Memory B cell (primary cell): ENCODE measurements at regions not wholly inside any gene's neighbourhood (a gene's known extent, or its start where the extent isn't known, plus 50 kb on each side); places are given as distances from the start of the nearest gene placed in this dataset.

Experiments used
- ATAC-seq: fragments of 150-1000 bp; cut with Tn5 transposase; 2 replicates; pipeline ENCODE4 v1.10.0; 2021; ENCODE audit warnings: low read depth, mild to moderate bottlenecking, moderate library complexity
- DNase-seq, 2 donors: peaks; one replicate each; pipeline ENCODE4 v3.0.0; 2022; ENCODE audit warnings: low spot score in 2 of 2
- H3K27ac Mint-ChIP-seq: one replicate; pipeline ENCODE4 v1.8.0; 2022; ENCODE audit warnings: mild to moderate bottlenecking, moderate library complexity, mixed read lengths
- H3K27me3 Mint-ChIP-seq: one replicate; pipeline ENCODE4 v1.8.0; 2022; ENCODE audit warnings: mixed read lengths
- H3K36me3 Mint-ChIP-seq: one replicate; pipeline ENCODE4 v1.8.0; 2022; ENCODE audit warnings: mild to moderate bottlenecking, mixed read lengths
- H3K4me1 Mint-ChIP-seq: one replicate; pipeline ENCODE4 v1.8.0; 2022; ENCODE audit warnings: mixed read lengths
- H3K4me3 Mint-ChIP-seq: one replicate; pipeline ENCODE4 v1.8.0; 2022; ENCODE audit warnings: mild to moderate bottlenecking, moderate library complexity, mixed read lengths
- H3K9me3 Mint-ChIP-seq: one replicate; pipeline ENCODE4 v1.8.0; 2022; ENCODE audit warnings: mixed read lengths

GRCh38 chr4:128521648-128522111 lies 234.1 kb upstream of the PGRMC2 start:
- H3K4me3 Mint-ChIP-seq, result no peak overlapping the region
- H3K27me3 Mint-ChIP-seq, result peaks cover 14% of the 10 kb centered on the region
- no peak overlapping the region for H3K27ac Mint-ChIP-seq
- DNase-seq (no peak), ATAC-seq (no peak)
- no peaks in the 10 kb centered on the region for H3K36me3 Mint-ChIP-seq
- H3K9me3 Mint-ChIP-seq, result no peaks in the 10 kb centered on the region
- H3K4me1 Mint-ChIP-seq, result peaks cover 3% of the 10 kb centered on the region

GRCh38 chr4:128521156-128521555 lies 233.5 kb upstream of the PGRMC2 start:
- no peak overlapping the region for H3K27ac Mint-ChIP-seq

GRCh38 chr4:128519163-128519830 lies 231.7 kb upstream of the PGRMC2 start:
- peaks cover 1% of the 10 kb centered on the region for H3K9me3 Mint-ChIP-seq
- H3K4me3 Mint-ChIP-seq, result no peak overlapping the region
- no peaks in the 10 kb centered on the region for H3K36me3 Mint-ChIP-seq
- no peaks in the 10 kb centered on the region for H3K4me1 Mint-ChIP-seq
- no peak overlapping the region for H3K27ac Mint-ChIP-seq
- DNase-seq, result no peak
- H3K27me3 Mint-ChIP-seq, result peaks cover 10% of the 10 kb centered on the region
- no peak for ATAC-seq

More at GRCh38 chr4:128521156-128521555, 233.5 kb upstream of the PGRMC2 start:
- Mint-ChIP-seq H3K4me1 (peaks cover 3% of the 10 kb centered on the region), H3K9me3 (no peaks in the 10 kb centered on the region), H3K36me3 (no peaks in the 10 kb centered on the region), H3K27me3 (peaks cover 14% of the 10 kb centered on the region), H3K4me3 (no peak overlapping the region)
- DNase-seq (no peak), ATAC-seq (no peak)

GRCh38 chr4:128517739-128518510 lies 230.3 kb upstream of the PGRMC2 start:
- Mint-ChIP-seq H3K4me3 (no peak overlapping the region), H3K36me3 (no peaks in the 10 kb centered on the region), H3K27me3 (peaks cover 10% of the 10 kb centered on the region), H3K4me1 (no peaks in the 10 kb centered on the region), H3K27ac (no peak overlapping the region), H3K9me3 (peaks cover 1% of the 10 kb centered on the region)
- no peak for ATAC-seq
- no peak for DNase-seq

GRCh38 chr4:128517096-128517738 lies 229.6 kb upstream of the PGRMC2 start:
- H3K27ac Mint-ChIP-seq, result no peak overlapping the region
- no peaks in the 10 kb centered on the region for H3K36me3 Mint-ChIP-seq
- peaks cover 7% of the 10 kb centered on the region for H3K27me3 Mint-ChIP-seq
- no peak for ATAC-seq
- peaks cover 1% of the 10 kb centered on the region for H3K9me3 Mint-ChIP-seq
- DNase-seq, result no peak
- no peaks in the 10 kb centered on the region for H3K4me1 Mint-ChIP-seq
- no peak overlapping the region for H3K4me3 Mint-ChIP-seq

- no peak overlapping the region for H3K4me3 Mint-ChIP-seq
- DNase-seq, result no peak
- H3K9me3 Mint-ChIP-seq, result peaks cover 1% of the 10 kb centered on the region
- peaks cover 5% of the 10 kb centered on the region for H3K27me3 Mint-ChIP-seq
- no peaks in the 10 kb centered on the region for H3K4me1 Mint-ChIP-seq
- no peak for ATAC-seq
- H3K36me3 Mint-ChIP-seq, result no peaks in the 10 kb centered on the region
- H3K27ac Mint-ChIP-seq, result no peak overlapping the region
Measured at GRCh38 chr4:128516301-128516969, 228.8 kb upstream of the PGRMC2 start.

GRCh38 chr4:128513664-128514484 lies 226.3 kb upstream of the PGRMC2 start:
- Mint-ChIP-seq H3K27me3 (peaks cover 2% of the 10 kb centered on the region), H3K36me3 (no peaks in the 10 kb centered on the region), H3K27ac (no peak overlapping the region), H3K9me3 (peaks cover 1% of the 10 kb centered on the region), H3K4me1 (no peaks in the 10 kb centered on the region), H3K4me3 (no peak overlapping the region)
- no peak for ATAC-seq
- no peak for DNase-seq

- ATAC-seq, result no peak
- Mint-ChIP-seq H3K9me3 (peaks cover 1% of the 10 kb centered on the region), H3K27ac (no peak overlapping the region), H3K4me1 (no peaks in the 10 kb centered on the region), H3K27me3 (peaks cover 2% of the 10 kb centered on the region), H3K36me3 (no peaks in the 10 kb centered on the region), H3K4me3 (no peak overlapping the region)
- DNase-seq, result no peak
Measured at GRCh38 chr4:128512767-128513322, 225.2 kb upstream of the PGRMC2 start.

- no peak overlapping the region for H3K27ac Mint-ChIP-seq
- DNase-seq (no peak), ATAC-seq (no peak)
- peaks cover 1% of the 10 kb centered on the region for H3K9me3 Mint-ChIP-seq
- no peaks in the 10 kb centered on the region for H3K4me1 Mint-ChIP-seq
- peaks cover 2% of the 10 kb centered on the region for H3K27me3 Mint-ChIP-seq
- no peak overlapping the region for H3K4me3 Mint-ChIP-seq
- no peaks in the 10 kb centered on the region for H3K36me3 Mint-ChIP-seq
Measured at GRCh38 chr4:128512161-128512560, 224.5 kb upstream of the PGRMC2 start.

GRCh38 chr4:128510850-128511249 lies 223.2 kb upstream of the PGRMC2 start:
- Mint-ChIP-seq H3K9me3 (peaks cover 1% of the 10 kb centered on the region), H3K4me1 (no peaks in the 10 kb centered on the region), H3K27ac (no peak overlapping the region), H3K36me3 (no peaks in the 10 kb centered on the region), H3K27me3 (peaks cover 2% of the 10 kb centered on the region), H3K4me3 (no peak overlapping the region)
- DNase-seq (no peak), ATAC-seq (no peak)

GRCh38 chr4:128502818-128503527 lies 215.4 kb upstream of the PGRMC2 start:
- no peak overlapping the region for H3K4me3 Mint-ChIP-seq
- no peaks in the 10 kb centered on the region for H3K27me3 Mint-ChIP-seq
- ATAC-seq, result no peak
- H3K4me1 Mint-ChIP-seq, result no peaks in the 10 kb centered on the region
- H3K27ac Mint-ChIP-seq, result no peak overlapping the region
- DNase-seq, result no peak
- H3K9me3 Mint-ChIP-seq, result peaks cover 8% of the 10 kb centered on the region
- H3K36me3 Mint-ChIP-seq, result peaks cover 5% of the 10 kb centered on the region

GRCh38 chr4:128501239-128501638 lies 213.6 kb upstream of the PGRMC2 start:
- Mint-ChIP-seq H3K27ac (no peak overlapping the region), H3K36me3 (peaks cover 7% of the 10 kb centered on the region), H3K27me3 (no peaks in the 10 kb centered on the region), H3K4me1 (no peaks in the 10 kb centered on the region), H3K9me3 (peaks cover 14% of the 10 kb centered on the region), H3K4me3 (no peak overlapping the region)
- DNase-seq, result no peak
- ATAC-seq, result no peak
